WTC11 (cell line): ENCODE measurements at regions not wholly inside any gene's neighbourhood (a gene's known extent, or its start where the extent isn't known, plus 50 kb on each side); places are given as distances from the start of the nearest gene placed in this dataset.

Source experiments
- ATAC-seq: fragments of 200-7000 bp; cut with Tn5 transposase; 2 replicates; pipeline ENCODE4 v1.10.0; 2021; ENCODE audit warnings: mild to moderate bottlenecking, moderate library complexity
- CTCF ChIA-PET: fragments of 300-600 bp; sonication (Branson Sonifier 250); formaldehyde crosslinking; loops from one replicate; lab custom pipeline; 2021; ENCODE audit warnings: antibody characterized with exemption; lab: Charles Lee
- POLR2A ChIA-PET: fragments of 350-600 bp; sonication (Branson Sonifier 250); formaldehyde crosslinking; loops from one replicate; lab custom pipeline; 2021; ENCODE audit warnings: antibody characterized with exemption; lab: Charles Lee
- DNase-seq: peaks from one replicate; pipeline ENCODE4 v3.0.0; 2021; ENCODE audit warnings: low spot score
- H3K27ac Mint-ChIP-seq: 2 replicates; pipeline ENCODE4 v1.8.0; 2021; ENCODE audit warnings: mixed read lengths
- H3K27me3 Mint-ChIP-seq: 2 replicates; pipeline ENCODE4 v1.8.0; 2021; ENCODE audit warnings: low read depth, mild to moderate bottlenecking, moderate library complexity, mixed read lengths
- H3K36me3 Mint-ChIP-seq: 2 replicates; pipeline ENCODE4 v1.8.0; 2021; ENCODE audit warnings: mixed read lengths
- H3K4me1 Mint-ChIP-seq: 2 replicates; pipeline ENCODE4 v1.8.0; 2022; ENCODE audit warnings: mixed read lengths
- H3K4me3 Mint-ChIP-seq: 2 replicates; pipeline ENCODE4 v1.8.0; 2021; ENCODE audit warnings: mild to moderate bottlenecking, moderate library complexity, mixed read lengths
- H3K9me3 Mint-ChIP-seq: 2 replicates; pipeline ENCODE4 v1.8.0; 2021; ENCODE audit warnings: mixed read lengths
- AR ChIP-seq: fragments of 250-450 bp; sonication (Bioruptor Pico); IDR thresholded peaks from 2 replicates; pipeline ENCODE4 v1.9.0; 2021; ENCODE audit warnings: mild to moderate bottlenecking
- ARID4B ChIP-seq: sonication (generic); formaldehyde crosslinking; IDR thresholded peaks from 2 replicates; pipeline ENCODE4 v1.8.0; 2023; ENCODE audit warnings: missing genetic modification reagents, mild to moderate bottlenecking, borderline replicate concordance
- CDX4 ChIP-seq: fragments of 250-450 bp; sonication (Bioruptor Pico); IDR thresholded peaks from 2 replicates; pipeline ENCODE4 v1.9.0; 2021; ENCODE audit warnings: moderate library complexity, mild to moderate bottlenecking, inconsistent platforms, borderline replicate concordance
- E2F1 ChIP-seq: sonication (generic); formaldehyde crosslinking; IDR thresholded peaks from 2 replicates; pipeline ENCODE4 v1.8.0; 2022; ENCODE audit warnings: mild to moderate bottlenecking, missing genetic modification reagents
- ERG ChIP-seq: fragments of 250-450 bp; sonication (Bioruptor Pico); IDR thresholded peaks from 2 replicates; pipeline ENCODE4 v1.8.0; 2021; ENCODE audit warnings: mild to moderate bottlenecking
- ETV6 ChIP-seq: sonication (generic); formaldehyde crosslinking; IDR thresholded peaks from 2 replicates; pipeline ENCODE4 v1.8.1; 2022; ENCODE audit warnings: mild to moderate bottlenecking, missing genetic modification reagents
- GABPB1 ChIP-seq: sonication (generic); formaldehyde crosslinking; IDR thresholded peaks from 2 replicates; pipeline ENCODE4 v1.8.1; 2023; ENCODE audit warnings: mild to moderate bottlenecking, missing genetic modification reagents
- IRF1 ChIP-seq: sonication (generic); formaldehyde crosslinking; IDR thresholded peaks from 2 replicates; pipeline ENCODE4 v1.8.0; 2023; ENCODE audit warnings: missing genetic modification reagents
- KAT7 ChIP-seq: sonication (generic); formaldehyde crosslinking; IDR thresholded peaks from 2 replicates; pipeline ENCODE4 v1.8.1; 2023; ENCODE audit warnings: missing genetic modification reagents, mild to moderate bottlenecking, borderline replicate concordance
- NFE2L1 ChIP-seq: sonication (generic); formaldehyde crosslinking; IDR thresholded peaks from 2 replicates; pipeline ENCODE4 v1.8.1; 2023; ENCODE audit warnings: missing genetic modification reagents
- OVOL2 ChIP-seq: fragments of 250-450 bp; sonication (Bioruptor Pico); IDR thresholded peaks from 2 replicates; pipeline ENCODE4 v1.9.0; 2021; ENCODE audit warnings: mild to moderate bottlenecking, borderline replicate concordance
- PREB ChIP-seq: sonication (generic); formaldehyde crosslinking; IDR thresholded peaks from 2 replicates; pipeline ENCODE4 v1.8.1; 2022; ENCODE audit warnings: mild to moderate bottlenecking, missing genetic modification reagents, moderate library complexity, borderline replicate concordance
- RORB ChIP-seq: fragments of 250-450 bp; sonication (Bioruptor Pico); IDR thresholded peaks from 2 replicates; pipeline ENCODE4 v1.9.0; 2021; ENCODE audit warnings: mild to moderate bottlenecking
- ZBTB43 ChIP-seq: sonication (generic); formaldehyde crosslinking; IDR thresholded peaks from 2 replicates; pipeline ENCODE4 v1.8.1; 2023; ENCODE audit warnings: mild to moderate bottlenecking, missing genetic modification reagents
- ZNF121 ChIP-seq: sonication (generic); formaldehyde crosslinking; IDR thresholded peaks from 2 replicates; pipeline ENCODE4 v1.8.0; 2023; ENCODE audit warnings: missing genetic modification reagents
- ZNF219 ChIP-seq: sonication (generic); formaldehyde crosslinking; IDR thresholded peaks from 2 replicates; pipeline ENCODE4 v1.8.0; 2023; ENCODE audit warnings: missing genetic modification reagents, mild to moderate bottlenecking, borderline replicate concordance
- ZSCAN18 ChIP-seq: fragments of 250-450 bp; sonication (Bioruptor Pico); IDR thresholded peaks from 2 replicates; pipeline ENCODE4 v2.1.2; 2022; ENCODE audit warnings: mild to moderate bottlenecking, moderate library complexity

GRCh38 chr10:118904286-118904685 lies 125.2 kb upstream of the NANOS1 start (continued):
- no peak for TF ChIP-seq PREB (CRISPR knock-in tag)
- no peak for TF ChIP-seq ETV6 (CRISPR knock-in tag)

GRCh38 chr10:118907051-118907450 lies 122.5 kb upstream of the NANOS1 start:
- no peaks in the 10 kb centered on the region for H3K36me3 Mint-ChIP-seq
- no peak overlapping the region for H3K4me3 Mint-ChIP-seq
- peaks cover 3% of the 10 kb centered on the region; the same call in 1 of the 2 replicates for H3K9me3 Mint-ChIP-seq
- DNase-seq = no peak
- ChIA-PET POLR2A (no interaction called here), CTCF (no interaction called here)
- TF ChIP-seq KAT7 (CRISPR knock-in tag) (no peak), NFE2L1 (CRISPR knock-in tag) (no peak), AR (no peak), ZNF219 (CRISPR knock-in tag) (no peak), IRF1 (CRISPR knock-in tag) (no peak), ZBTB43 (no peak)
- no peak for ATAC-seq
- no peak overlapping the region for H3K27ac Mint-ChIP-seq
- no peaks in the 10 kb centered on the region for H3K4me1 Mint-ChIP-seq
- no peaks in the 10 kb centered on the region for H3K27me3 Mint-ChIP-seq

GRCh38 chr10:118908557-118909256 lies 120.8 kb upstream of the NANOS1 start:
- ChIA-PET CTCF (no interaction called here), POLR2A (no interaction called here)
- no peak overlapping the region for H3K4me3 Mint-ChIP-seq
- DNase-seq = no peak
- H3K27me3 Mint-ChIP-seq = no peaks in the 10 kb centered on the region
- no peak overlapping the region for H3K27ac Mint-ChIP-seq
- peaks cover 4% of the 10 kb centered on the region for H3K4me1 Mint-ChIP-seq
- peaks cover 3% of the 10 kb centered on the region; the same call in 1 of the 2 replicates for H3K9me3 Mint-ChIP-seq
- ATAC-seq = no peak
- no peaks in the 10 kb centered on the region for H3K36me3 Mint-ChIP-seq
- no peak for TF ChIP-seq ERG (CRISPR knock-in tag)
- no peak for TF ChIP-seq ZNF121 (CRISPR knock-in tag)
- no peak for TF ChIP-seq OVOL2 (CRISPR knock-in tag)
- TF ChIP-seq CDX4 (CRISPR knock-in tag) = no peak
- TF ChIP-seq ARID4B (CRISPR knock-in tag) = no peak
- TF ChIP-seq GABPB1 (CRISPR knock-in tag) = no peak
- no peak for TF ChIP-seq E2F1 (CRISPR knock-in tag)
- no peak for TF ChIP-seq RORB (CRISPR knock-in tag)
- no peak for TF ChIP-seq ZSCAN18 (CRISPR knock-in tag)
